PC-3 (cell line): ENCODE measurements at regions not wholly inside any gene's neighbourhood (a gene's known extent, or its start where the extent isn't known, plus 50 kb on each side); places are given as distances from the start of the nearest gene placed in this dataset.

Experiments
- CTCF ChIP-seq: fragments of 300-600 bp; sonication (generic); conservative IDR thresholded peaks from 2 replicates; pipeline ENCODE4 v1.5.1; 2017; ENCODE audit warnings: antibody characterized with exemption, low read depth, mild to moderate bottlenecking, low read length
- EZH2 ChIP-seq: fragments of 300-600 bp; sonication (generic); IDR thresholded peaks from one replicate; pipeline ENCODE4 v1.6.1; 2017; ENCODE audit warnings: antibody characterized with exemption, mild to moderate bottlenecking, low read length; ENCODE audit not compliant: unreplicated experiment
- EZH2phosphoT487 ChIP-seq: fragments of 300-600 bp; sonication (generic); IDR thresholded peaks from 2 replicates; pipeline ENCODE4 v1.6.1; 2018; ENCODE audit warnings: mild to moderate bottlenecking, antibody characterized with exemption, low read length, borderline replicate concordance

- no peak for TF ChIP-seq CTCF
- TF ChIP-seq EZH2phosphoT487: no peak
- TF ChIP-seq EZH2: no peak
These were observed 147.5 kb upstream of the FKBP1C start for GRCh38 chr6:63063631-63064271.
